Transverse colon (tissue), 4 donors: ENCODE measurements at regions not wholly inside any gene's neighbourhood (a gene's known extent, or its start where the extent isn't known, plus 50 kb on each side); places are given as distances from the start of the nearest gene placed in this dataset.

Experiments used
- DNase-seq: peaks from one replicate; pipeline ENCODE4 v3.0.0-alpha.2; 2019
- H3K27ac ChIP-seq, 4 donors: fragments of 200-600 bp; sonication (generic); 2 replicates each; pipeline ENCODE4 v1.5.1; 2016 to 2018; ENCODE audit warnings: inconsistent platforms in 4 of 4
- H3K27me3 ChIP-seq: fragments of 200-600 bp; sonication (generic); 2 replicates; pipeline ENCODE4 v1.5.1; 2017; ENCODE audit warnings: inconsistent platforms
- H3K36me3 ChIP-seq, 4 donors: fragments of 200-600 bp; sonication (generic); 2 replicates each; pipeline ENCODE4 v1.5.1; 2017 to 2019; ENCODE audit warnings: inconsistent platforms in 4 of 4
- H3K4me1 ChIP-seq, 4 donors: fragments of 200-600 bp; sonication (generic); 2 replicates each; pipeline ENCODE4 v1.5.1; 2017 to 2020; ENCODE audit warnings: inconsistent platforms in 4 of 4
- H3K4me3 ChIP-seq, 4 donors: fragments of 200-600 bp; sonication (generic); 1 replicate in 1 of 4; 2 replicates in 3 of 4; pipeline versions ENCODE4 v1.5.1 to v1.6.1; 2017 to 2019; ENCODE audit warnings: inconsistent platforms in 4 of 4
- H3K9me3 ChIP-seq, 2 donors: fragments of 200-600 bp; sonication (generic); 2 replicates each; pipeline ENCODE4 v1.5.1; 2017 to 2019; ENCODE audit warnings: inconsistent platforms in 2 of 2
- EP300 ChIP-seq: sonication (generic); formaldehyde crosslinking; IDR thresholded peaks from one replicate; pipeline ENCODE4 v1.6.1; 2017; ENCODE audit warnings: antibody characterized with exemption, low read depth
- POLR2A ChIP-seq: fragments of 450-650 bp; IDR thresholded peaks from one replicate; pipeline ENCODE4 v1.6.1; 2016; ENCODE audit warnings: antibody characterized with exemption, mild to moderate bottlenecking, moderate library complexity
- POLR2AphosphoS5 ChIP-seq, 3 donors: sonication (generic); formaldehyde crosslinking; IDR thresholded peaks; one replicate each; pipeline ENCODE4 v1.6.1; 2016; ENCODE audit warnings: antibody characterized with exemption in 3 of 3
- WGBS, 2 donors: methylation state at CpG; one replicate each; pipeline ENCODE4 v1.1.5; 2018; ENCODE audit warnings: low coverage in 1 of 2; 5-methylcytosine and 5-hydroxymethylcytosine counted together
- in situ Hi-C, 4 donors: fragments of 200-750 bp; cut with MboI; loops; one replicate each; pipeline versions ENCODE4 v1.15.0 to v1.15.1; 2017; ENCODE audit warnings: low sequenced_read_pairs in 3 of 4, low pct_ligation_motif_present in 1 of 4, low pct_unique_long_range_greater_than_20kb in 1 of 4
- intact Hi-C: fragments of 100-400 bp; cut with DNase I; formaldehyde crosslinking; loops from one replicate; pipeline ENCODE4 v1.15.1; 2023; ENCODE audit warnings: low total_unique reads
- TF ChIP-seq, protein P1 (sequence below), 5 experiments: fragments of 200-600 bp in 3 of 5; fragments of 450-650 bp in 2 of 5; sonication (generic) in 3 of 5; IDR thresholded peaks; 1 replicate in 2 of 5; 2 replicates in 3 of 5; pipeline ENCODE4 v1.5.1; 2016 to 2017; ENCODE audit warnings: antibody characterized with exemption in 5 of 5, inconsistent platforms in 3 of 5, mild to moderate bottlenecking in 2 of 5, moderate library complexity in 1 of 5

GRCh38 chr7:10802011-10802410 is 171.7 kb upstream of the PHF14 start:
- H3K36me3 ChIP-seq: no peaks in the 10 kb centered on the region
- in situ Hi-C loops: no loop called here
- no peak for TF ChIP-seq EP300
- TF ChIP-seq, protein P1, sequence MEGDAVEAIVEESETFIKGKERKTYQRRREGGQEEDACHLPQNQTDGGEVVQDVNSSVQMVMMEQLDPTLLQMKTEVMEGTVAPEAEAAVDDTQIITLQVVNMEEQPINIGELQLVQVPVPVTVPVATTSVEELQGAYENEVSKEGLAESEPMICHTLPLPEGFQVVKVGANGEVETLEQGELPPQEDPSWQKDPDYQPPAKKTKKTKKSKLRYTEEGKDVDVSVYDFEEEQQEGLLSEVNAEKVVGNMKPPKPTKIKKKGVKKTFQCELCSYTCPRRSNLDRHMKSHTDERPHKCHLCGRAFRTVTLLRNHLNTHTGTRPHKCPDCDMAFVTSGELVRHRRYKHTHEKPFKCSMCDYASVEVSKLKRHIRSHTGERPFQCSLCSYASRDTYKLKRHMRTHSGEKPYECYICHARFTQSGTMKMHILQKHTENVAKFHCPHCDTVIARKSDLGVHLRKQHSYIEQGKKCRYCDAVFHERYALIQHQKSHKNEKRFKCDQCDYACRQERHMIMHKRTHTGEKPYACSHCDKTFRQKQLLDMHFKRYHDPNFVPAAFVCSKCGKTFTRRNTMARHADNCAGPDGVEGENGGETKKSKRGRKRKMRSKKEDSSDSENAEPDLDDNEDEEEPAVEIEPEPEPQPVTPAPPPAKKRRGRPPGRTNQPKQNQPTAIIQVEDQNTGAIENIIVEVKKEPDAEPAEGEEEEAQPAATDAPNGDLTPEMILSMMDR (IDR thresholded peaks at IDR 0.05): no peak
- TF ChIP-seq POLR2AphosphoS5 (IDR thresholded peaks at IDR 0.05): no peak
- TF ChIP-seq POLR2A: no peak
- WGBS, 2 donors: 67 to 78% methylated on average over 4 of the region's 4 CpGs
- no peak for DNase-seq
- H3K4me1 ChIP-seq: no peaks in the 10 kb centered on the region
- intact Hi-C loops: no loop called here
- H3K27me3 ChIP-seq: no peaks in the 10 kb centered on the region
- no peaks in the 10 kb centered on the region for H3K9me3 ChIP-seq
- H3K4me3 ChIP-seq: no peak overlapping the region
- H3K27ac ChIP-seq: no peak overlapping the region

GRCh38 chr7:10802526-10802925 is 171.1 kb upstream of the PHF14 start:
- no peak for DNase-seq
- Histone ChIP-seq H3K27ac (no peak overlapping the region), H3K9me3 (no peaks in the 10 kb centered on the region), H3K4me1 (no peaks in the 10 kb centered on the region), H3K36me3 (no peaks in the 10 kb centered on the region), H3K27me3 (no peaks in the 10 kb centered on the region), H3K4me3 (no peak overlapping the region)
- WGBS, 2 donors: 75 to 77% methylated on average over 2 of the region's 2 CpGs
- TF ChIP-seq, protein P1 (IDR thresholded peaks at IDR 0.05): no peak
- TF ChIP-seq POLR2AphosphoS5 (IDR thresholded peaks at IDR 0.05): no peak
- TF ChIP-seq EP300: no peak
- no peak for TF ChIP-seq POLR2A
- intact Hi-C loops: no loop called here
- in situ Hi-C loops: no loop called here

GRCh38 chr7:10803720-10804119 is 170.0 kb upstream of the PHF14 start:
- intact Hi-C loops: no loop called here
- WGBS, 2 donors: 52 to 67% methylated on average over 3 to 4 of the region's 4 CpGs

DNA sequence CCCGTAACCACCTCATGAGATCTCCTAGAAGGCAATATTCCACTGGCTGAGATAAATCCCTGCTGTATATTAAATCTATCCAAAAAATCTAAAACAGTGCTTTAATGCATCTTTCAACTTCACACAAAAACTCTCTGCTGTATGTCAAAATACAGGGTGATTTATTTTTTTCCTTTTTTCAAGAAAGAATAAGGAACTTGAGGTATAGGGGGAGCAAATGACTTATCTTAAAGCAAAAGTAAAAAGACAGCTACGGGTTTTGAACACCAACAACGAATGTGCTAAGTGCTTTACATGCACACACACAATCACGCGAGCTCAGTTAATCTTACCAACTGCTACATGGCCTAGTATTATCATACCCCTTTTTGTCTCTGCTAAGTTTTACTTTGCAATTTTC is 168.9 kb upstream of the PHF14 start:
- intact Hi-C loops: no loop called here
- 49 to 77% methylated on average over 5 of the region's 5 CpGs for WGBS, 2 donors

More at GRCh38 chr7:10803720-10804119, 170.0 kb upstream of the PHF14 start:
- Histone ChIP-seq H3K4me1 (no peaks in the 10 kb centered on the region), H3K9me3 (no peaks in the 10 kb centered on the region), H3K4me3 (no peak overlapping the region), H3K36me3 (no peaks in the 10 kb centered on the region), H3K27me3 (no peaks in the 10 kb centered on the region), H3K27ac (no peak overlapping the region)
- in situ Hi-C loops: no loop called here
- TF ChIP-seq, protein P1 (IDR thresholded peaks at IDR 0.05): no peak
- TF ChIP-seq POLR2A: no peak
- no peak for TF ChIP-seq POLR2AphosphoS5 (IDR thresholded peaks at IDR 0.05)
- TF ChIP-seq EP300: no peak
- DNase-seq: no peak

More for the DNA sequence above, 168.9 kb upstream of the PHF14 start:
- H3K4me1 ChIP-seq: no peaks in the 10 kb centered on the region
- H3K27me3 ChIP-seq: no peaks in the 10 kb centered on the region
- no peak for DNase-seq
- H3K4me3 ChIP-seq: no peak overlapping the region
- no peak for TF ChIP-seq EP300
- TF ChIP-seq POLR2AphosphoS5 (IDR thresholded peaks at IDR 0.05): no peak
- TF ChIP-seq, protein P1 (IDR thresholded peaks at IDR 0.05): no peak
- TF ChIP-seq POLR2A: no peak
- in situ Hi-C loops: no loop called here
- H3K27ac ChIP-seq: no peak overlapping the region
- H3K36me3 ChIP-seq: no peaks in the 10 kb centered on the region
- no peaks in the 10 kb centered on the region for H3K9me3 ChIP-seq
